ENCODE measurements at regions not wholly inside any gene's neighbourhood (a gene's known extent, or its start where the extent isn't known, plus 50 kb on each side); places are given as distances from the start of the nearest gene placed in this dataset.
A peak's percentile ranks its signal among the peaks of the same experiment; 100 is the strongest.

DNA sequence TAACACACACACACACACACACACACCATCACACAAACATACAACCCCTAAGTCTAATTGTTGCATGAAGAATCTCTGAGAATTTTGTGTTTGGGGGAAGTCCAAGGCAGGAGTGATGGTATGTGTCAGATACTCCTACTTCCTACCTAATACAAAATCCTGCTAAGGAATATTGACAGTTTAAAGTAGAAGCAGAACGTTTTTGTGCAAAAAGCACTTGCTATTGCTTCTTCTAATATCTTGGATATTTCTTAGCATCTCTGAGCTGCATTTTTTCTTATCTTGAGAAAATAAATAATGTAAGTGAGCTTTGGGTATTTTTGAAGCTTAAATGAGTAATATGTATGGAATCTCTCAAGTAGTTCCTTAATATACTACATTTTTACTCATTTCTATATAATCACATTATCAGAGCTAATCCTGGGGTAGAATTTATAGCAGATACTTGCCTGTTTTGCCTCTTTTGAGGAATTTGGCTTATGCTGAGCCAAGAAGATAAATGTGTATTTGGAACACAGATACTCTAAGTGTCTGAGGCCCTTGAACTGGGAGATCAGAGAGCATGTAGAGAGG is 212.3 kb downstream of the DKK1 start:
- H3K79me2 ChIP-seq (ENCODE audit: control insufficient read depth, insufficient read depth, low read length), result no peaks in the 10 kb centered on the region
- H3K9me1 ChIP-seq (replicated peaks; ENCODE audit: control insufficient read depth, extremely low read depth, insufficient read depth, low read length), result no peaks in the 10 kb centered on the region
- H3K27me3 ChIP-seq (ENCODE audit: control insufficient read depth in 2 of 2, insufficient read depth in 2 of 2, low read length in 2 of 2), result no peaks in the 10 kb centered on the region
- ChIA-PET CTCF (interaction anchor here (0.9 to 1.1 kb wide), 4 partner anchors 203 to 218 kb away, joined by 3 read pairs; partner anchors contain the start of gene DKK1), POLR2A (no interaction called here)
- no peaks in the 10 kb centered on the region for H4K20me1 ChIP-seq (replicated peaks; ENCODE audit: control insufficient read depth, extremely low read depth, insufficient read depth, low read length)
- peak overlapping the region; percentile 16 for H3K9ac ChIP-seq (replicated peaks; ENCODE audit: extremely low read depth, insufficient read depth, low read length)
- peaks cover 13% of the 10 kb centered on the region for H3K4me1 ChIP-seq (ENCODE audit: control insufficient read depth, extremely low read depth, insufficient read depth, low read length)
- no peak overlapping the region for H3K4me3 ChIP-seq (replicated peaks in 1 of 3; ENCODE audit: insufficient read depth in 1 of 3, low read depth in 1 of 3, low read length in 3 of 3)
- H3K27ac ChIP-seq (ENCODE audit: insufficient read depth, low read depth, low read length), result no peak overlapping the region
- intact Hi-C loops (cut with micrococcal nuclease), result no loop called here
- dilution Hi-C loops (cut with MboI; ENCODE audit: extremely low pct_ligation_motif_present, low sequenced_read_pairs), result no loop called here
- no peaks in the 10 kb centered on the region for H3K9me3 ChIP-seq (replicated peaks; ENCODE audit: control insufficient read depth, insufficient read depth, low read length)
- BruUV-seq (replicated peaks), result no TSS peak
- peak; percentile 30 for DNase-seq (ENCODE audit: low read depth, low spot score)
- no peaks in the 10 kb centered on the region for H3K36me3 ChIP-seq (ENCODE audit: control insufficient read depth in 2 of 2, extremely low read depth in 1 of 2, insufficient read depth in 2 of 2, low read length in 2 of 2)
- TF ChIP-seq EZH2 (IDR thresholded peaks at IDR 0.05; ENCODE audit: borderline replicate concordance, low read depth, low read length, severe bottlenecking) (no peak), FOS (IDR thresholded peaks at IDR 0.05; ENCODE audit: borderline replicate concordance, insufficient read depth, low read length) (peak; percentile 9)
- peak overlapping the region; percentile 64 for H2AFZ ChIP-seq (ENCODE audit: low read depth, low read length)
- H3K4me2 ChIP-seq (ENCODE audit: insufficient read depth, low read length), result peak overlapping the region; percentile 53
- FAIRE-seq, result no peak

DNA sequence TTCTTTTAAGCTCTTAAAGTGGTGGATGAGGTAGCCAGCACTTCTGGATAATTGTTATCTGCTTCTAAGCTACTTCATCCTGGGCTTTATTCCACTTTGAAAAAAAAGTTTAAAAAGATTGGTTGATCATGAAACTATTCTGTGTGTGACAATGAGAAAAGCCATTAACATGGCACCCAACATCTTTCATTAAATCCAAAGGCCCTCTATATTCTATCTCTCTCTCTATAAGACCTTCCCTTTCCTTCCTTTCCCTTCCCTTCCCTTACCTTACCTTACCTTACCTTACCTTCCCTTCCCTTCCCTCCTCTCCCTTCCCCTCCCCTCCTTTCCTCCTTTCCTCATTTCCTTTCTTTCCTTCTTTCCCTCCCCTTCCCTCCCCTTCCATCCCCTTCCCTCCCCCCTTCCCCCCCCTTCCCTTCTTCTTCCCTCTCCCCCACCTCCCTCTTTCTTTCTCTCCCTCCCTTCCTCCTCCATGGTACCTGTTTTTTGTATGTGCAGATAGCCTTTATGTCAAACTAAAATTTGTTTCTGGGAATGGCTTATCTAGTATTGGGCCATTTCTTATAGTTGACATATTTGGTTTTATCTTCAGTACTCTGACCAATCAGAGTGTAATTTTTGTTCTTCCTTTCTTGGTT is 218.7 kb downstream of the DKK1 start:
- Histone ChIP-seq H3K36me3 (ENCODE audit: control insufficient read depth in 2 of 2, extremely low read depth in 1 of 2, insufficient read depth in 2 of 2, low read length in 2 of 2) (no peaks in the 10 kb centered on the region), H3K27me3 (ENCODE audit: control insufficient read depth in 2 of 2, insufficient read depth in 2 of 2, low read length in 2 of 2) (no peaks in the 10 kb centered on the region), H3K4me1 (ENCODE audit: control insufficient read depth, extremely low read depth, insufficient read depth, low read length) (no peaks in the 10 kb centered on the region), H3K4me2 (ENCODE audit: insufficient read depth, low read length) (no peak overlapping the region), H3K9me1 (replicated peaks; ENCODE audit: control insufficient read depth, extremely low read depth, insufficient read depth, low read length) (no peaks in the 10 kb centered on the region), H3K4me3 (replicated peaks in 1 of 3; ENCODE audit: insufficient read depth in 1 of 3, low read depth in 1 of 3, low read length in 3 of 3) (no peak overlapping the region), H3K27ac (ENCODE audit: insufficient read depth, low read depth, low read length) (no peak overlapping the region), H3K9ac (replicated peaks; ENCODE audit: extremely low read depth, insufficient read depth, low read length) (no peak overlapping the region), H4K20me1 (replicated peaks; ENCODE audit: control insufficient read depth, extremely low read depth, insufficient read depth, low read length) (no peaks in the 10 kb centered on the region), H2AFZ (ENCODE audit: low read depth, low read length) (no peak overlapping the region), H3K9me3 (replicated peaks; ENCODE audit: control insufficient read depth, insufficient read depth, low read length) (no peaks in the 10 kb centered on the region), H3K79me2 (ENCODE audit: control insufficient read depth, insufficient read depth, low read length) (no peaks in the 10 kb centered on the region)
- dilution Hi-C loops (cut with MboI; ENCODE audit: extremely low pct_ligation_motif_present, low sequenced_read_pairs) (no loop called here), intact Hi-C loops (cut with micrococcal nuclease) (no loop called here)
- DNase-seq (ENCODE audit: low read depth, low spot score), result no peak
- BruUV-seq (replicated peaks), result no TSS peak
- POLR2A ChIA-PET, result no interaction called here
- CTCF ChIA-PET, result no interaction called here
- FAIRE-seq, result no peak
- no peak for TF ChIP-seq MYC (IDR thresholded peaks at IDR 0.05; ENCODE audit: low read depth, low read length)
- TF ChIP-seq POLR2AphosphoS5 (IDR thresholded peaks at IDR 0.05; ENCODE audit: insufficient read depth, low read depth, low read length), result no peak
- no peak for TF ChIP-seq CTCF (IDR thresholded peaks at IDR 0.05; ENCODE audit: extremely low read depth in 1 of 2, insufficient read depth in 1 of 2, low read depth in 1 of 2, low read length in 2 of 2)
- TF ChIP-seq FOS (IDR thresholded peaks at IDR 0.05; ENCODE audit: borderline replicate concordance, insufficient read depth, low read length), result no peak
- no peak for TF ChIP-seq POLR2A (IDR thresholded peaks at IDR 0.05; ENCODE audit: low read depth, low read length)
- TF ChIP-seq EZH2 (IDR thresholded peaks at IDR 0.05; ENCODE audit: borderline replicate concordance, low read depth, low read length, severe bottlenecking), result no peak
- no peak for TF ChIP-seq JUN (IDR thresholded peaks at IDR 0.05; ENCODE audit: borderline replicate concordance, insufficient read depth, insufficient read length, low read depth)
